C4-2B (cell line): ENCODE measurements at regions not wholly inside any gene's neighbourhood (a gene's known extent, or its start where the extent isn't known, plus 50 kb on each side); places are given as distances from the start of the nearest gene placed in this dataset.
A peak's percentile ranks its signal among the peaks of the same experiment; 100 is the strongest.

Source experiments
- H3K27ac ChIP-seq: fragments of 450-650 bp; 2 replicates; pipeline ENCODE4 v1.5.1; 2017
- CTCF ChIP-seq: fragments of 450-650 bp; conservative IDR thresholded peaks from 2 replicates; pipeline ENCODE4 v1.5.1; 2017; ENCODE audit warnings: mild to moderate bottlenecking
- ZFX ChIP-seq: fragments of 450-650 bp; IDR thresholded peaks from 2 replicates; pipeline ENCODE4 v1.6.1; 2017

GRCh38 chr6:85912582-85912981 lies 269.9 kb upstream of the SYNCRIP start:
- TF ChIP-seq ZFX (no peak), CTCF (no peak)
- H3K27ac ChIP-seq: no peak overlapping the region

GRCh38 chr6:85911067-85911466 lies 268.4 kb upstream of the SYNCRIP start:
- H3K27ac ChIP-seq: peak overlapping the region; percentile 55
- TF ChIP-seq ZFX (no peak), CTCF (no peak)

- peak overlapping the region; percentile 87 for H3K27ac ChIP-seq
Observed at GRCh38 chr6:85908120-85908519, 265.4 kb upstream of the SYNCRIP start.

GRCh38 chr6:85892346-85892745 lies 249.7 kb upstream of the SYNCRIP start:
- H3K27ac ChIP-seq: no peak overlapping the region
- TF ChIP-seq ZFX (no peak), CTCF (no peak)

- no peak overlapping the region for H3K27ac ChIP-seq
- TF ChIP-seq ZFX: no peak
- no peak for TF ChIP-seq CTCF
Observed at GRCh38 chr6:85887461-85887860, 244.8 kb upstream of the SYNCRIP start.

GRCh38 chr6:85868685-85869084 lies 226.0 kb upstream of the SYNCRIP start:
- TF ChIP-seq CTCF: no peak
- no peak for TF ChIP-seq ZFX
- H3K27ac ChIP-seq: no peak overlapping the region

GRCh38 chr6:85867595-85867994 lies 224.9 kb upstream of the SYNCRIP start:
- TF ChIP-seq ZFX (no peak), CTCF (no peak)
- no peak overlapping the region for H3K27ac ChIP-seq

- TF ChIP-seq CTCF (no peak), ZFX (no peak)
- no peak overlapping the region for H3K27ac ChIP-seq
Observed at GRCh38 chr6:85866758-85867401, 224.2 kb upstream of the SYNCRIP start.
